Spleen (tissue), 7 donors: ENCODE measurements at regions not wholly inside any gene's neighbourhood (a gene's known extent, or its start where the extent isn't known, plus 50 kb on each side); places are given as distances from the start of the nearest gene placed in this dataset.

Experiments used
- CTCF ChIP-seq, 11 experiments: fragments of 200-600 bp in 7 of 11; fragments of 450-650 bp in 4 of 11; sonication (generic) in 4 of 11; IDR thresholded peaks in 8 of 11; conservative IDR thresholded peaks in 3 of 11; 1 replicate in 7 of 11; 2 replicates in 4 of 11; pipeline versions ENCODE4 v1.4.0 to v1.8.0; 2016 to 2021; ENCODE audit warnings: antibody characterized with exemption in 11 of 11, inconsistent platforms in 4 of 11, mild to moderate bottlenecking in 1 of 11
- POLR2A ChIP-seq, 3 donors: fragments of 450-650 bp; IDR thresholded peaks; one replicate each; pipeline ENCODE4 v1.5.1; 2017; ENCODE audit warnings: antibody characterized with exemption in 3 of 3, mild to moderate bottlenecking in 1 of 3
- POLR2AphosphoS5 ChIP-seq, 3 donors: sonication (generic); formaldehyde crosslinking; IDR thresholded peaks; one replicate each; pipeline ENCODE4 v1.5.1; 2017; ENCODE audit warnings: antibody characterized with exemption in 3 of 3
- donor health status: DM: no; HTN: no; CAD: no; lungs with moderate emphysema.
- donor health status: DM: no; HTN: no; CAD: no.
- donor health status: DM: no; HTN: no; CAD: no.

- TF ChIP-seq CTCF (IDR thresholded peaks at IDR 0.05 in 8 of 11, conservative IDR thresholded peaks at IDR 0.05 in 3 of 11) (no peak), POLR2AphosphoS5 (IDR thresholded peaks at IDR 0.05) (no peak), POLR2A (IDR thresholded peaks at IDR 0.05) (no peak)
These were observed 189.7 kb downstream of the TLE3 start for GRCh38 chr15:69908060-69908459.
